Hematopoietic multipotent progenitor cell treated with erythropoietin and hydrocortisone succinate and interleukin-3 and kit ligand, for 8 days (in vitro differentiated cells): ENCODE measurements at regions not wholly inside any gene's neighbourhood (a gene's known extent, or its start where the extent isn't known, plus 50 kb on each side); places are given as distances from the start of the nearest gene placed in this dataset.

Experiments used
- DNase-seq: peaks from one replicate; pipeline ENCODE4 v3.0.0-alpha.2; 2015

DNA sequence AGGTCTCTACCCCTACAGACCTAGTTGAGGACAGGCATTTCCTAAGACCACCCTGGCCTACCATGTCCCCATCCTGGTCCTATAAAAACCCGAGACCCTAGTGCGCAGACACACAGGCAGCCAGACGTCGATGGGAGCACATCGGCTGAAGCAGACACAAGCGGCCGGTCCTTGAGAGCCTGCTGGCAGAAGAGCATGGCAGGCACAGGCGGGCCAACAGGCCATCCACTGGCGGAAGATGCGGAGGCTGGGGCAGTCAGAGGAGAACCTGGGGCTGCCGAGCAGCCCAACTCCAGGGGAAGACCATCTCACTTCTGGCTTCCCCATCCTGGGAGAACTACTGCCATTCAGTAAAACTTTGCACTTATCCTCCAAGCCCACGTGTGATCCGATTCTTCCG, 396.8 kb downstream of the AEBP2 start:
- no peak for DNase-seq

DNA sequence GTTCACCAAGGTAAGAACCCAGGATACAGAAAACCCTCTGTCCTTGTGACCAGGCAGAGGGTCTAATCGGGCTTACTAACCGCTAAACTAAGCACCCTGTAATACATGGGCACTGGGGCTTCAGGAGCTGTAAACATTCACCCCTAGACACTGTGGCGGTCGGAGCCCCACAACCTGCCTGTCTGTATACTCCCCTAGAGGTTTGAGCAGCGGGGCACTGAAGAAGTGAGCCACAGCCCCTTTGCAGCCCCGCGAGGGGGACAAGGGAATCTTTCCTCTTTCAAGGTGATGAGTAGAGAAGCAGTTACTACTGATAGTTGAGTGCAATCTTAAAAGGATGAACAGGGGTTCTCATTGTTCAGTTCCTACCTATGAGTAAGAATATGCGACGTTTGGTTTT, 397.2 kb downstream of the AEBP2 start:
- DNase-seq = no peak

DNA sequence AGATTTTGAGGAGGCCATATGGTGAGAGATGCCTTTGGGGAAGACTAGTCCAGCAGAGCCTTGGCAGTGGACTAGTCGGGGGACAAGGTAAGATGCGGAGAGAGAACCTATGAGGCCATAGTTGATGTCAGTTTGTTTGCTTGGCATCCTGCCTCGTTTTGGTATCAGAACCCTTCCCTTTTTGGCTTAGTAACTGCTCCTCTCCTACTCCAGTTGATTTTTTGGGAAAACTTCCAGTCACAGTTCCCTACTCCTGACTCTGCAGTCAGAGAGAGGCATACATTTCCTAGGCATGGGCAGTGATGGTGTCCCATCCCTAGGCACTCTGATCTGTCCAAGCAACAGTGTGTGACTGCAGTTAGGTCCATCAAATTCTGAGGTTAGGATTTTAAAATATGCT, 398.3 kb downstream of the AEBP2 start:
- DNase-seq = no peak

DNA sequence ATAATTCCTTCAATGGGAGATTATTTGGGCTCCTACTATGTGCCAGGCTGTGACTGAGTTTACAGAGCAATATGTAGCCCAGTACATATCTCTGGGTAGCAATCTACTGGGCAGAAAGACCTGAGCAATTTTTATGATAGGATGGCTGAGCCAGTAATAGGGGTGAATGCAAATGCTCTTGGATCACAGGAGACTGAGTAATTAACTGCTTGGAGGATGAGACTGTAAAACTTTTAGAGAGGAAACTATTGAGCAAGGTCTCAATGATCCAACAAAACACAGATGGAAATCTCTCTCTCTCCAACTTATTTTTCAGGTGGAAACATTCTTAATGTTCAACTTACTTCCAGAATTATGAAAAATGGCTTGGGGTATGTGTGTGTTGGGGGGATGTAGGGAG, 402.2 kb downstream of the AEBP2 start:
- DNase-seq = no peak

GRCh38 chr12:19842116-19842515, 402.8 kb downstream of the AEBP2 start:
- DNase-seq = no peak

DNA sequence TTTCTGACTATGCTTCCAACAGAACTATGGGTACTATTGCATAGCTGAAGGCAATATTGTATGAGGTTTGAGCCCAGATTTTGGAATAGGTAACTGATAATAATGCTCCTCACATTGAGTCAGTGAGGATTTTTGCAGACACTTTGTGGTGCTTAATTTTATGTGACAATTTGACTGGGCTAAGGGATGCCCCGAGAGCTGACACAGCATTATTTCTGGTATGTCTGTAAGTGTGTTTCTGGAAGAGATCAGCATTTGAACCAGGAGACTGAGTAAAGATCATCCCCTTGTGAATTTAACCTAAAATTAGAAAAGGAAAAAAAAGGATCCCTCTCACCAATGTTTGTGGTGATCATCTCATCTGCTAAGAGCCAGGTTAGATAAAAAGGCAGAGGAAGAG, 404.9 kb downstream of the AEBP2 start:
- no peak for DNase-seq

GRCh38 chr12:19846574-19846973, 407.3 kb downstream of the AEBP2 start:
- no peak for DNase-seq

DNA sequence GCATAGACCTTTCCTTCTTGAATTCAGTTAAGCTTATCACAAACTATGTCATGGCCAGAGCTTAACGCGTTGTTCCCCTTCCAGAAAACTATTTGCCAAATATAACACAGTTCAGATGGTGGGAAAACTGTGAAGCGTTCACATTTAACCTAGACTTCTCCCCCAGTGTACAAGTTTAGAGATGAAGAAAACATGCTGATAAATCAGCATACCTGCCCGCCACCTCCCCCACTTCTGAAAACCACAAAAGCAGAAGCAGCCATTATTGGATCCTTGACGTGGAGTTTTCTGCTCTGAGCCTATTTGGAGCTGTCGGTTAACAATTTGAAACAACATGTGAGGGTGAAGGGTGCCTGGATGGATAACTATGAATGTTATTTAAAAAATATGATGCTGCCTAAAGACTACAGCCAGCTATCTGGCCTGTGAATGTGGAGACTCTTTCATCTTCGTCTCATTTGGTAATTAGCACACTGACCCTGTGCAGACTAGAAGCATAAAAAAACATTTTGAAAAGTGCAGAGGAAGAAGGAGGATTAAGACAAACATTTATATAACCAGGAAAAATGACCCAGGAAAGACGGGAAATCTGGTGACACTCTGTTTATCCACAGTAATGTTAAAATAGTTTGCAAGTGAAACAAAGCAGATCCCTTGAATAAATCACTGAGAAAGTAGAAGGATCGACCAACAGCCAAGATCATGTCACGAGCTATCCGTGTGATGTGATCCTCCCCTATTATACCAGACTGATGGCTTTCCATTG, 408.2 kb downstream of the AEBP2 start:
- DNase-seq = no peak

DNA sequence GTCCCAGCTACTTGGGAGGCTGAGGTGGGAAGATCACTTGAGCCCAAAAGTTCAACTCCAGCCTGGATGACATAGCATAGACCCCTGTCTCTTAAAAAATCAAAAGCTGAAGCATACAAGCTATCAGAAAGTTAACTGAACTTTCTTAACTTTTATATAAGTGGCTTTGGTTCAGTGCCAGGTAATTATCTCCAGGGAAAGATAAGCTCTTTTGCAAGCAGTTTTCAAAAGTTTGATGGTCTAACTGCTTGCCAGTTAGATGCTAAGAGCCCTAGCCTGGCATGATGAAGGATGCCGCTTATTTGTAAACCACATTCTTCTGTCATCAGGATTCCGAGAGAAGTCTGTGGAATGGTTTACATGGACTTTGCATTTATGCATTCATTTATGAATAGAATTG, 409.1 kb downstream of the AEBP2 start:
- DNase-seq = no peak

DNA sequence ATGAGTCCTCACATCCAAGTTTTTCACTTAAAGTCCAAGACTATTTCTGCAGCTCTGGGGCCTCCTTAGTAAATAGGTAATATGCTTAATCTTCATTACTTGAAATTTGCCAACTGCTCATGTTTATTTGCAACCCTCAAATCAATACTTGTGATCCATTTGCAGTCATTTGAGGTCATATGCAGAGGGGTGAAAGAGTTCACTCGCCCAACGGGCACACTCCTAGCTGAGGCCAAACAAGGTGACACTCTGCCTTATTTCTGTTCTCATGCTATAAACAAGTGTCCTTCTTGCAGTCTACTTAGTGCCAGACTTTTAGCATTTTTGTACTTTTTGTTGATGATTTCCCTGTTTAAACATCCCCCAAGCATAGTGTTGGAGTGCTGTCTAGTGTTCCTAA, 409.9 kb downstream of the AEBP2 start:
- no peak for DNase-seq

- no peak for DNase-seq
Measured at GRCh38 chr12:19850346-19851065, 411.2 kb downstream of the AEBP2 start.

DNA sequence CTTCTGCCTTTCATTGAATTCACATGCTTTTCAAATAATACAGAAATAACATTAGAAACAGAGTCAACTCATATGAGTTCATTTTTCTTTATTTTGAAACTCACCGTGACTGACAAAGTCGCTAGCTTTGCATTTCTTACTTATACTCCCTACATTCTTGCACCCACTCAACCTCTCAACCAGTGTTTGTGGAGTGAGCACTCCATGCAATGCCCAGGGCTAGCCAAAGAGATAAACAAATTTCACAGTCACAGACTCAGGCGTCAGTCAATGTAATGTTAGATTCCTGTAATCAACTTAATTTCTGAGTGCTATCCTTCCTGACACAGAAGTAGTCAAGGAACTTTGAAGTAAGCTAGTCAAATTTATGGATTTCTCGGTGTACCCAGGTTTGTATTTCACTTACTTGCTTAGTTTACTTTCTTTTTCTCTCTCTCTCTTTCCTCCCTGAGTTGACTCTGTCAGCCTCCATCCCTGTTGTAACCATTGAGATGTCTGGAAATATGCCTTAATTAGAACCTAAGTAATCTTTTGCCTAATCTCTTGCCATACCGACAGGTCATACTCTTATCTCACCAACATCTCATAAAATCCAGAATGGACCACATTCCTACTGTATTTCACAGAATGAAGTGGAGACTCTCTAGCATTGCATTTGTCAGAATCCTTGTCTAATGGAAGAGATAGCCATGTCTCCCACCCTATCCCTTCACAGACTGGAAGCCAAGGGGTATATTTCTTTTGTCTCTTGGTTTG, 413.0 kb downstream of the AEBP2 start:
- DNase-seq = no peak

DNA sequence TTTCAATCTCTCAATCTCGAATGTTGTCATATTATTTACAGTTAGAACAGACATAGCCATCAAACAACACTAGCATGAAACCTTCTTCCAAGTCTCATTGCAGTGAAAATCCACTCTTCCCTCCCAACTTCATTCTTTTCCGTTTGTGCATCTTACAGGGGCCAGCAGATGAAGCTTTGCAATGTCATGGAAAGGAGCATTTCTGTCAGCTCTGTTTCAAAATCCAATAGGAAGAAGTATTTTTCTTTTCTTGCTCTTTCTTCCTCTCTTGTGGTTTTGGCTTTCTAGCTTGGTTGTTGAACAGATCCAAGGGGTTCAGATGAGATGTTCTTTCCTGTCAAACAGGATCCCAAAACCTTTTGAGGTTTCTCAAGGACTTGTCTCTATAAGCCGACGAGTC, 416.6 kb downstream of the AEBP2 start:
- no peak for DNase-seq

DNA sequence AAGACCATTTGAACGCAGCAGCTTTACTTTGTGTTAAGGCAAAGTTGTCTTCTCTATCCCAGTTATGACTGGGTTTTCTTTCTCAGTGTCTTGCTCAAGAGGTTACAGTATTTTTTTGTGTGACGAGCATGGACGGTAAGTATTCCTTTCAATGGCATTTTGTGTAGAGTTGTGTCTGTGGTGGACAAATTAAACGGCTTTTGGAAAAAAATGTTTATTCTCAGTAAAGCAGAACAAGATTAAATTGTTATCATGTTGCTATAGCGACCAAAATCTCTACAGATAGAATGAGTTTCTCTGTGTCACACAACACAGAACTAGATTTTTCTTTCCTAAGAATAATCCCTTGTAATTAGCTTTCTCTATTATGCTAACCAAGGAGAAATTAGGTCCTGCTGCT, 417.1 kb downstream of the AEBP2 start:
- DNase-seq = no peak

- no peak for DNase-seq
Measured at GRCh38 chr12:19857204-19857603, 417.9 kb downstream of the AEBP2 start.

DNA sequence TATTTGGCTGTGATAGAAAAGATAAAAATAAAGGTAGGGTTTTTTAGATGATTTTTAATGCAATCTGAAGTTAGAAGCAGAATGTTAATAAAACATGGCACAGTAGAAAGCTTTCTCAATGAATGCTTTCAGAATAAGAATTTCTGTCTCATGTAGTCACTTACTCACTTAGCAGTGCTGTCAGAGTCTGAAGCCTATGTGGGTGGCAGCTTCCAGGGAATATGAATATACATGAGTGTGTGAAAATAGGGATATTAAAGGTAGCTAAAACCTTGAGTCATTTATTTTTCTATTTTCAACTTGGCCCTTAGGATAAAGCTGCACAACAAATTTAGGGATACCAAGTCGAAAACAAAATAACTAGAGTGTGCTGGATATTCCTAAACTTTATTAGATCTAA, 427.9 kb downstream of the AEBP2 start:
- no peak for DNase-seq

DNA sequence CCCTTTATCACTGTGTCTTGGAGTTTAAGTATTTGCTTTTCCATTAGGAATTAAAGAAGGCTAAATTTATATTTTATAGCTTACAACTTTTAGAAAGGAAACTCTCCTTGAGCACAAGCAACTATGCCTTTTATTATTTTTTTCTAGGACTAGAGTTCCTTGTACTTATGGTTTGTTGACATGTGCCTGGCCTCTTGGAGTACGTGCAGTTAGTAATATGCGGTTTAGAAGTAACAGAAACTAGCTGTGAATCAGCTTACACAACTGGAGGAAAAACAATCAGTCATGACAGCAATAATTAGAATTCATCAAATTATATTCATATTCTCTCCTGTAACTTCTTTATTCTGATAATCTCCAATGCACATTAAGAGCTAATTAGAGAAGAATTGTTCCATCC, 428.7 kb downstream of the AEBP2 start:
- DNase-seq = no peak

DNA sequence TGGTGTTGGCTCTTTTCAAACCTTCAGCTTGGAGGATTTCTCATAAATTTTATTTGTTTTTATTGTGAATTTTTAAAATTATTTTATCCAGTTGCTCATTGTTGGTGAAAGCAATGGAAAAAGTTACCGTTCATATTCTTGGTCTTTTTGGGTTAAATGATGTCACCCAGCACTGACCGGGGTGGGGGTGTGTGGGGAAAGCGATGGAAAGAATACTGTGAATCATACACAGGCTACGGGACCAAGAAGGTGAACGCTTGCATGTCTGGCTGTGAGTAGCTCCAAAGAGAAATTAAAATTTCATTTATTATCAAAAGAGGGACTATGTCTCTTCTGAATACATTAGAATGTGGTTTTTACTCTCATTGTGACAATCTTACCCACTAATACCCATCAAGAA, 430.1 kb downstream of the AEBP2 start:
- DNase-seq = no peak

DNA sequence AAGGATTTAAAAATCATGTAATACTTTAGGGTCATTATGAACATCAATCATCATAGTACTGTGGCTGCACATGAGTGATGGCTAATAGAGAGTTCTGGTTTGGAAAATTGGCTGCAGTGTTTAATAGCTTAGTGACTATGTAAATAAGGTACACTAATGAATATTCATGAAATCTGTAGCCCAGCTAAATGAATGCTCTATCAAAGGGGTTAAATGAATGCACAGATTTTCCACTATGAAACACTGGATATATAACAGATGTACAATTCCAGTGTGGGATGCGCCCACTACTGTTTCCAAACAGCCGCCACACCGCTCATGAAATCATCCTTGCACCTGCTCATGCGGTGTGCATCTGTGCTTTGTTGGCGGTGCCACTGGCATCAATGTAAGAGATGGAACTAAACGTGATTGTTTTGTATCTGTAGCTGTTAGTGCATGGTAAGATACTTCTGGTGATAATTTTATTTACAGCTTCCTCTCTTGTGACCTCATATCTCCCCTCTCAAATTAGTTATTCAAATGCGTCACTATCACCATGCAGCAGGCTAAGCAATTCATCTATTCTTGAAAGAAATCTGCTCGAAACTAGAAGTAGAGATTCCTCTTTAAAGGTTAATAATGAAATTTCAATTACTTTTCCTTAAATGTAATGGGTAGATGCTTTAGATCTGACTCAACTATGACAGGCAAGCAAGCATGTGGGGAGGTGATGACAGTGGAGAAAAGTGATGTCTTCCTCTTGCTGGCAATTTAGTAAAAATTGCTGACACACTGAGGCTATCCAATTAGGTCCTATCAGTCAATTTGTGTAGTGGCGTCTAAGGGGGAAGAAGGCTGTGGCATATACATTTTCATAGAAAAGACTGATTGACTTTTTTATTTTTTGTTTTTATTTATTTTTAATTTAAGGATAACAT, 433.6 kb downstream of the AEBP2 start:
- DNase-seq = no peak

DNA sequence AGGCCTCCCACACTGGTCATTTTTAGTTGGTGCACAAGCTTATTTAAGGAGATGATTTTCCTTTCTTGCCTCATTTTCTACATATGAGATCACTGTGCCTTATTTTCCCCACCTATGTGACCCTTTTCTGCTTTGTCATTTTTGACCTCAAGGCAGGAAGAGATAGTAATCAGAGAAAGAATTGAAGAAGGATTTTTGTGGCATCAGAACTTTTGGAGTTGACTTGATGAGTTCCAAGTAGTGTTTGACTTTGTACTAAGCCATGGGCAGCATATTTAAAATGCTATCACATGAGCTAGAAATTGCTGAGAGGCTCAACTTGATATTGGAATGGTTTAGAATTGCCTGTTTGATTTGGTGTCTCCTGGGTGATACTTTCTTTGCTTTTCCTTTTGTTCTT, 440.8 kb downstream of the AEBP2 start:
- no peak for DNase-seq

DNA sequence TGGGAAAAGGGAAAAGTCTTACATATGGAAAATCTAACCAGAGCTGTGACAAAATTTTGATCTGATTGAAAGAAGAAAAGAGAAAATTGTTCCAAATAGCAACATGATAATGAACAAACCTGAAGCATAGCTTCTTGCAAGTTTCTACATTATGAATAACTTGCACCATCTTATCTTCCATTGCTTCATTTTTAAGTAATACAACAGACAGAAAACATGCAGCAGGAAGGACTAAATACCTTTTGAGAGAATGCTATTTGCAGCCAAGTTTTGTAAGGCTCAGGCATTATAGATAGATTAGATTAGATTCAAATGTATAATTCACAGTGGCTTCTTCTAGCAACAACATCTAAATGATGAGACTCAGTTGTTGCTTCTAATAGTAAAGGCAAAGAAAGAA, 441.4 kb downstream of the AEBP2 start:
- no peak for DNase-seq

DNA sequence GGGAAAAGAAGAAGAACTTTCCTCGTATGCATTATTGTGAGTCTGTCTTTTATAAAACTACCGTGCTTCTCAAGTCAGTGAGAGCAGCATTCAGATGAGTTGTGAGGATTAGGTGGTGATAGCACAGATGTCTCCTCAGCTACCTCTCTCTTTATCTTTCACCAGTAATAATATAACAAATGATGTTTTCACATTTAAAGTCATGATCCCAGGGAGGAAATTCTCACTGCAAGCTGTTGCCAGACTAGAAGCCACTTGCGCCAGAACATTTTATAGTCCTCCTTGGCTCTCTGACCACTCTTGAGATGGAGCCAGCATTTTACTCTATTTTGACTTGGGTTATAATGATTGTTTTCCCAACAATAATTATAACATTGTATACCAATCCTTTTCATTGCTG, 443.1 kb downstream of the AEBP2 start:
- DNase-seq = no peak

- DNase-seq = no peak
Measured at GRCh38 chr12:19884021-19884492, 444.8 kb downstream of the AEBP2 start.
